NCI-H345 treated with DMSO at 0.1 percent for 48 hours (cell line): ENCODE measurements at regions not wholly inside any gene's neighbourhood (a gene's known extent, or its start where the extent isn't known, plus 50 kb on each side); places are given as distances from the start of the nearest gene placed in this dataset.
A peak's percentile ranks its signal among the peaks of the same experiment; 100 is the strongest.

Experiments
- DNase-seq: peaks from one replicate; lab custom pipeline; 2025; ENCODE audit not compliant: unreplicated experiment; lab: John Stamatoyannopoulos, UW

GRCh38 chr11:70860888-70861287, 391.5 kb downstream of the SHANK2 start:
- no peak for DNase-seq

GRCh38 chr11:70861559-70861958, 390.8 kb downstream of the SHANK2 start:
- DNase-seq = peak; percentile 72

- peak; percentile 89 for DNase-seq
These were observed 390.3 kb downstream of the SHANK2 start for GRCh38 chr11:70862093-70862492.

- no peak for DNase-seq
These were observed 389.2 kb downstream of the SHANK2 start for GRCh38 chr11:70863186-70863585.

- DNase-seq = no peak
These were observed 388.4 kb downstream of the SHANK2 start for GRCh38 chr11:70863993-70864392.

GRCh38 chr11:70865356-70865755, 387.0 kb downstream of the SHANK2 start:
- no peak for DNase-seq

GRCh38 chr11:70866834-70867233, 385.5 kb downstream of the SHANK2 start:
- DNase-seq = no peak

GRCh38 chr11:70867281-70868047, 384.9 kb downstream of the SHANK2 start:
- no peak for DNase-seq

GRCh38 chr11:70868341-70868885, 384.0 kb downstream of the SHANK2 start:
- no peak for DNase-seq

GRCh38 chr11:70869054-70869453, 383.3 kb downstream of the SHANK2 start:
- no peak for DNase-seq

- DNase-seq = no peak
These were observed 380.5 kb downstream of the SHANK2 start for GRCh38 chr11:70871881-70872280.

GRCh38 chr11:70872299-70872698, 380.1 kb downstream of the SHANK2 start:
- DNase-seq = no peak

GRCh38 chr11:70872955-70873735, 379.2 kb downstream of the SHANK2 start:
- DNase-seq = peak; percentile 47

GRCh38 chr11:70873736-70874412, 378.5 kb downstream of the SHANK2 start:
- no peak for DNase-seq

GRCh38 chr11:70876685-70877084, 375.7 kb downstream of the SHANK2 start:
- DNase-seq = peak; percentile 37

- no peak for DNase-seq
These were observed 375.2 kb downstream of the SHANK2 start for GRCh38 chr11:70877151-70877550.

GRCh38 chr11:70878366-70878765, 374.0 kb downstream of the SHANK2 start:
- DNase-seq = no peak

GRCh38 chr11:70879601-70880285, 372.6 kb downstream of the SHANK2 start:
- DNase-seq = no peak

GRCh38 chr11:70880416-70880815, 372.0 kb downstream of the SHANK2 start:
- DNase-seq = no peak

GRCh38 chr11:70881948-70882715, 370.2 kb downstream of the SHANK2 start:
- DNase-seq = no peak
